ENCODE measurements at regions not wholly inside any gene's neighbourhood (a gene's known extent, or its start where the extent isn't known, plus 50 kb on each side); places are given as distances from the start of the nearest gene placed in this dataset.

GRCh38 chr5:163821142-163821541 lies 315.7 kb downstream of the MAT2B start:
- TF ChIP-seq CTCF (IDR thresholded peaks at IDR 0.05; ENCODE audit: extremely low read depth in 1 of 2, insufficient read depth in 1 of 2, low read depth in 1 of 2, low read length in 2 of 2) (no peak), EZH2 (IDR thresholded peaks at IDR 0.05; ENCODE audit: borderline replicate concordance, low read depth, low read length, severe bottlenecking) (no peak), MAX (IDR thresholded peaks at IDR 0.05; ENCODE audit: insufficient read depth, insufficient read length) (no peak), POLR2A (IDR thresholded peaks at IDR 0.05; ENCODE audit: low read depth, low read length) (no peak), POLR2AphosphoS5 (IDR thresholded peaks at IDR 0.05; ENCODE audit: insufficient read depth, low read depth, low read length) (no peak), JUN (IDR thresholded peaks at IDR 0.05; ENCODE audit: borderline replicate concordance, insufficient read depth, insufficient read length, low read depth) (no peak), FOS (IDR thresholded peaks at IDR 0.05; ENCODE audit: borderline replicate concordance, insufficient read depth, low read length) (no peak), MYC (IDR thresholded peaks at IDR 0.05; ENCODE audit: low read depth, low read length) (no peak)

Data from endothelial cell of umbilical vein (primary cell).